GM18870 (cell line): ENCODE measurements at regions not wholly inside any gene's neighbourhood (a gene's known extent, or its start where the extent isn't known, plus 50 kb on each side); places are given as distances from the start of the nearest gene placed in this dataset.
A peak's percentile ranks its signal among the peaks of the same experiment; 100 is the strongest.

Experiments used
- ATAC-seq: cut with Tn5 transposase; IDR thresholded peaks from one replicate; pipeline ENCODE4 v1.9.1; 2021; ENCODE audit warnings: moderate library complexity; ENCODE audit not compliant: unreplicated experiment

DNA sequence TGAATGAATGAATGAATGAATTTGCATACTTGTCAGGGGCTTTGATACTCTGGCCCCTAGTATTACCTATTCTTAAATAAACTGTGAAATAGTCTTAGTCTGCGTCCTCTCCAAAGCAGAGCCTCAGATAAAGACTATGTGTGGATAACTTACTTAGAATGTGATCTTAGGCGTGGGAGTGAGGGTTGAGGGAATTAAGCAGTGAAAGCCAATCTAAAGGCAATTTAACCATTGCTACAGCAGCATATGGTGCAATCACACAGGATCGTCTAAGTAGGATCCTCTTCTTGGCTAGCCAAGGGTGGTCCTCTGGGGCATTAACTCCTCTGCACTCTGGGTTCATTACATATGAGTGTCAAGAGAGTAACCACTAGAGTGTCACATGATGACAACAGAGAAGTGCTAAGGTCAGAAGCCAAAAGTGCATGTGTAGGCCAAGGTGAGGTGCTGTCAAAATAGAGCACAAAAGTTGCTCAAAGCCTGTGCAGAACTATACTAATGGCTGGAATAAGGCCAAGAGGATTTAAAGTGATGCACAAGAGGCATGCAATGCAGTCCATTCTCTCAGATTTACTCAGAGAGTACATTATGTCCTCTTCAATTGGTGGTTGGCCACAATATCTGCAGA, 274.4 kb upstream of the SEMA6A start:
- no peak for ATAC-seq

DNA sequence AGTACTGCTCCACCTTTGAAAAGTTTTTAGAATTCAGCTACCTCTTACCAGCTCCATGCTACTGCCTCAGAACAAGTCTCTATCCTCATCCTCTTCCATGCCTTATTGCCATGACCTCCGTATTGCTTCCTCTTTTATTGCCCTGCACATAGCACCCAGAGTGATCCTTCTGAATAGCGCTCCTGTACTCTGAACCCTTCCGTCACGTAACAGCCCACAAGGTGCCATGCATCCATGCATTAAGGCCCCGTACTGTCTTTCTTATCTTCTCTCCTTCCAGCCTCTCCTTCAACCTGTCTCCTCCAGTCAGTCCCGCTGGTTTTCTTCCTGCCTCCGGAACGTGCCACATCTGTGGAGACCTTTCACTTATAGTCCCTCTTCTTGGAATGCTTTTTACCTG, 273.3 kb upstream of the SEMA6A start:
- no peak for ATAC-seq

DNA sequence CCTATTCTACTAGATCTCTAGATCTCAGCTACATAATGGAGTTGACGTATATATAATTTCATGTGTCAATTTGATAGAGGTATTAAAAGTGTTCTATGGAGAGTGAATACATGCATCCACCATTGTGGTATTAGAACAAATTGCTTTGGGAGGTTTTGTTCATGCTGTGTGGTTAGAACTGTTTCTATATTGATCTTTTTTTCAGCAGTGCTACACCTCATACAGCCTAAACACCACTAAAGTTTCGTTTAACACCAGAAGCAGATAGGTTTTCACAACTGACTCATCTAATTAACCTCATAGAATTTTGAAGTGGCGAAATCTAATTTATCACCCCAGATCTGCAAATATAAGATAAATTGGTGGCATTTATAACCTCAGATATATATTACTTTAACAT, 269.4 kb upstream of the SEMA6A start:
- ATAC-seq, result peak; percentile 48

DNA sequence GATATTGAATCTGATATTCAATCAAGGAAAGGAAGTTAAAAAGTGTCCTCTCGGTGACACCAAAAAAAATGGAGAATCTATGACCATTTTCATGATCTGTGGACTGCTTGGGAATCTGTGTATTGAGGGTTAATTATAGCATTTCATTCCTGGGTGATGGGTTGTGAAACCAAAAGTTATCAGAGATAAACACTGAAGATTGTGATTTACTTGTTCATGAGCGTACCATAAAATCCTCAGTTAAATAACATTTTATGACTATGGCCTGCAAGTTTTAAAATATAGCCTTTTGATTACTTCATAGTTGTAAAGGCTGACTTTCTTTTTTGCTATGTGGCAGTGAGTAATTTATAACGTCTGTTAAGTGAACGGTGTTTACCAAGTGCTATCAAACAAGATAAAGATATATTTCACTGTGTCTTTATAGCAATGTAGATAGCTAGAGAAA, 267.9 kb upstream of the SEMA6A start:
- ATAC-seq, result no peak

DNA sequence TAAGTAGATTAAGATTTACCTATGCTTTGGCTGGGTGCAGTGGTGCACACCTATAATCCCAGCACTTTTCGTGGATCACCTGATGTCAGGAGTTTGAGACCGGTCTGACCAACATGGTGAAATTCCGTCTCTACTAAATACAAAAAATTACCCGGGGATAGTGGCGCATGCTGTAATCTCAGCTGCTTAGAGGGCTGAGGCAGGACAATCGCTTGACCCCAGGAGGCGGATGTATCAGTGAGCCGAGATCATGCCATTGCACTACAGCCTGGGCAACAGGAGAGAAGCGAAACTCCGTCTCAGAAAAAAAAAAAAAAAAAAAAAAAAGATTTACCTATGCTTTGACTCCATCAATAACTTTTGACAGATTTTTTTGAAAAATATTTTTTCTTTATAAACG, 267.1 kb upstream of the SEMA6A start:
- ATAC-seq, result no peak

DNA sequence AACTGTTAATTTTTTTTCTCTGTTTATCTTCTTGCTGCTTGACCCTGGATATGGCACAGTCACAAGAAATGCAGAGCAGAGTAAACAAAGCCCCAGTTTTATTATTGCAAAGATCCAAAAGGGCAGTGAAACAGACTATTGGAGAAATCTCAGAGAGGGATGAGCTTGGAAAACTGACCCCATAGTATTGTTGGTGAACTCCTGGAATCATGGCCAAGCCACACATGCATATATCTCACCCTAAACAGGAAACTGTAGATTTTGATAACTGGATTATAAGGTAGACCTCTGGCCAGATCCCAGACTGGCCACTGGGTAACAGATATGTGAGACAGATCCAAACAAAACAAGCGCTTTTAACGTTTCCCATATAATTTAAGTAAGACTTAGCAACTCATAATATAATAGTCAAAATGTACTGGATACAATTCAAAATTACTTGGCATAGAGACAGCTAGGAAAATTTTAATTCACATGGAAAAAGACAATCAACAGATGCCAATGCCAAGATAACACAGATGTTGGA, 263.5 kb upstream of the SEMA6A start:
- no peak for ATAC-seq

DNA sequence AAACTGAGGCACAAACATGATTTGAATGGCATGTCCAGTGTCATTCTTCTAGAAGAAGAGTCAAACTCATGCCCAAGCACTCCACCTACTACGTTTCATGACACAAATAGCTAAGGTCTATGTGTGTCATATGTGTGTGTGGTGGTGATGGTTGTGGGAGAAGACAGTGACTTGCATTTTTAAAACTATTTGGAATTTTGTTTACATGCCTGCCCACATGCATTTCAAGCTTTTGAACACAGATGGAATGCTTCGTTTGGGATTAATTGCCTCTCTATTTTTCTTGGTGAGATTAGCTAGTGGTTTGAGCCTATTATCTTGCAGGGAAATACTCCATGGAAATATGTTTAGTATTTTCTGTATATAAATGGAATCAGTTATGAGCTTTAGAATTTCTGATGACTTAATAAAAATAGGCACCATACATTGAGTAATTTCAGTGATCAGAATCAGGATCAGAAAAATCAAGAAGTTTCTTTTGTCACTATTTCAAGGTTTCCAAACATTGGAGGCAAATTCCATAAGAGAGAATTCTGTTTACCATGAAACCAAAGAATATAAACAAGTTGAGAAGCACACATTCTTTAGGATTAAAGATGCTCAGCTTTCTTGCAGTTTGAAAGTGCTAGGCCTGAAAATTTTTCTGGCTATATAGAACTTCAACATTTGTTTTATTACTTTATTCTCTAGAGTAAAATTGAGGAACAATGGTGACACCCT, 260.3 kb upstream of the SEMA6A start:
- no peak for ATAC-seq

DNA sequence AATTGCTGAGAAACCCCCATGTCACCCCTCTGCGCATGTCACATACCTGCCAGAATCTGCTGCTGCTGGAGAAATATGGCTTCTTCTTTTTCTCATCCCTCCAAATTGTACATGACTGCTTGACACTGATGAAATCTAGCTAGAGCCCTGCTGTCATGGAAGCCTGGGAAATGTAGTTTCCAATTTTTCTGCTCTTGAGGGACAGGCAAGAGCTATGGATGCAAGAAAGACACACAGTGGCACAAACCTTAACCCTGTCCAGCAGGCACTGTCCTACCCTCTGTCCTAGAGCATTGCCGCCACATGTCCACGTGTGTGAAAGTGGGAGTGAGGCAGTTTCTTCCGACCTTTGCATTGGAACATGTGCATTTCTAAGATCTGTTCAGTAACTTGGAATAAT, 255.5 kb upstream of the SEMA6A start:
- no peak for ATAC-seq

DNA sequence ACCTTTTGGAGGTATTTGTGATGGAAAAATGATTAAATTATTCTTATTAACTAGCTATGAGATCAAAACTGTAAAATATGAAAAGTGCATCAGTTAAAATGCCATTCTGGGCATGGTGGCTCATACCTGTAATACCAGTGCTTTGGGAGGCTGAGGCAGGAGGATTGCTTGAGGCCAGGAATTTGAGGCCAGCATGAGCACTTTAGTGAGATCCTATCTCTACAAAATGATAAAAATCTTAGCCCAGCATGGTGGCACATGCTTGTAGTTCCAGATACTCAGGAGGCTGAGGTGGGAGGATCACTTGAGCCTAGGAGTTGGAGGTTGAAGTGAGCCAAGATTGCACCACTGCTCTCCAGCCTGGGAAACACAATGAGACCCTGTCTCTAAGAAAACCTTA, 252.5 kb upstream of the SEMA6A start:
- ATAC-seq, result no peak

DNA sequence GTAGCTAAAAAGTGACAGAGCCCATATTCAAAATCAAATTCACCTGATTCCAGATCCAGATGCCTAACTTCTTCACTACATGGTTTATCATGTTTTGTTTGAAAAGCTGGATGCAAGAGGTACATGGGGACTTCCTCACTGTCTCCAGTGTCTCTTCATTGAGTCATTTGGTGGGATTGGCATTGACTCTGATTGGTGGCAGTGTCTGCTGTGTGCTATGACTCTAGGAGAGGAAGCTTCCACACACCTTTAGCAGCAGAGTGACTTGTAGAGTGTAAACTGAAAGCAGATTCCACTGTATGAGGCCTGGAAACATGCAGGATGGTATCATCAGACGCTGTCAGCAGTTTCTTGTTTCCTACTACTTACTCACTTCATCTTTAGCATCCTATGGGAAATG, 250.9 kb upstream of the SEMA6A start:
- ATAC-seq, result no peak

DNA sequence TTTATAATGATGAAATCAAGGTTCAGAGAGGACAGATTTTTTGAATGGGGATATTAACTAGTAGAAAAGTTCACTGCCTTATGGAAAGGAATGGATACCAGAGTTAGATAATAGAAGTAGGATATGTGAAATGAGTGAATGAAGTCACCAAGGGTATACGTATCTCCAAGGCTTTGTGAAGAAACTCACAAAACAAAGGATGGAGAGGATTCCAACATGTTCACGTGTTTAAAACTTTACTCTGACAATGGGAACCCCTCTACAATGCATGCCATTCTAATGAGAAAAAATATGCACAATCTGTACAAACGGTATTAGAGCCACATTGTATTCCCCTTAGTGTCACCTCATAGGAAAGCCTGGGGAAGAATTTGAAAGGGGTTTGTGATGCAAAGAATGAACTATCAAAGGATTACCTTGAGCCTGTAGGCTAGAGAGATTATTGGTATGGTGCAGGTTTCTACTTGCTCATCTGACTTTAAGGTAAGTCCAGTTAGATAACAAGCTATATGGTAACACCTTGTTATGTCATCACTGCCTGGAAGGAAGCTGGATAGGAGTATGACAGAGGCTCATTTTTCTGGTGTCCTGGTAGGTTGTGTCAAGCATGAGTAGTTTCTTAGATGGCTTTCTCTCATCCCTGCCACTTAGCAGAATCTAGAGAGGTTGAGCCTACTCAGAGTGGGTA, 250.3 kb upstream of the SEMA6A start:
- no peak for ATAC-seq

DNA sequence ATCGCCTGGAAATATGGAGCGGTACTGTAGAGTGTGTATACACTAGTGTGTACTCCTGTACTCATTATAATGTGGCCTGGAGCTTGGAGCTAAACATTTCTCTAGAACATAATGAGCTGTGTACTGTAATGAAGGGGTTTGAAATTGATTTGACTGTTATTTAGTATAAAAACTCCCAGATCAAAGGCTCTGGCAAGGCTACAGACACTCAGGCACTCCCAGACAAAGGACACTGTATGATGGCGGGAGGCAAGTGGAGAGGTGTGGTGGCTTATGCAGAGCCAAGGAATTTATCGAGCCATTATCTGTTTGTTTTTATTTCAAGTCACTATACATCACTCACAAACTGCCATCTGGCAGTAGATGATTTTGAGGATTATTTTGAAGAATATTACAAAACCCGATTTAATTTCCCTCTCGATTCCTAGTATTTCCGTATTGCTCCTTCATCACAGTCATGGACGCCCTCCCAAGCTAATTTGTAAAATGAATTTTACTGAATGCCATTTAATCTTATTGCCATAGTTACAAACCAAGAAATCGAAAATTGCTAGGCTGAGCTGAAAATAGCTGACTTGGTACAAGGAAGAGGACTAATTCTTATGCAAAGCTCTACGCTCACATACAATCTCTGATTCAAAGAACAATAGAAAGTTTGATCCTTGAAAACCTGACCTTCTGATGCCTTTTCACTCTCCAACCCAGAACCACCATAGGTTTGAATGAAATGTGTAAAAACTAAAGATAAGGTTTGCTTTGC, 240.2 kb upstream of the SEMA6A start:
- ATAC-seq, result no peak

DNA sequence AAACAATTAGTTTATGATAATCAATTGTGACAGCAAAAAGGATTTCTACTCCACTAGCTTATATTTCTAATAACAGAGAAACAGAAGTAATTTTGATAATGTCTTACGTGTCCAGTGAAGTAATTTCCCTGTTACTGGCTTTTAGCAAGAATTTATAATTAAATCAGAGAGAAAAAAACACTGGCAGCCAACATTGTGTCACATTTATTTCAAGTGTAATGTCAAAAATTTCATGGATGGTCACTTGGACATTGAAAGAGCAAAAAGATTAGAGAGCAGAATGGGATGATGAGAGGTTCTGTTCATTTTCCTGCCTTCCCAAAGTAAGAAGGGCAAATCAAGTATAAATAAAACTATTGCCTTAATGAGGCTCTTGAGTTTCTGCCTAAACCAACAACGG, 239.3 kb upstream of the SEMA6A start:
- no peak for ATAC-seq

DNA sequence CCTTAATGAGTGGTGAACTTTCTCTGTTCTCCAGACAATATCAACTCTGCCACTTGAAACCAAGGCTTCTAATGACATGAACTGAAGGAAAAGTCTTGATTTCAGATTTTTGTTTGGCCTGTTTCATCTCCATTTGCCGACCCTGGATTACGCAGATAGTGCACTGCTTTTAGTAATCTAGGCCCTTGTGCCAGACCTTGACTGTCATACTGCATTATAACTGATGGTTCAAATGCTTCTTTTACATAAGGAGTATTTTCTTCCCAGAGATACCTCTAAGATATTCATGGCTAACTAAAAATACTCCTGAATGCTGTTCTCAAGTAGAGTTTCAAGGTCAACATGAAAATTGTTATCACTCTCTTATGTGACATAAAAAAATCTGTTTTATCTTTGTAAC, 238.7 kb upstream of the SEMA6A start:
- no peak for ATAC-seq

DNA sequence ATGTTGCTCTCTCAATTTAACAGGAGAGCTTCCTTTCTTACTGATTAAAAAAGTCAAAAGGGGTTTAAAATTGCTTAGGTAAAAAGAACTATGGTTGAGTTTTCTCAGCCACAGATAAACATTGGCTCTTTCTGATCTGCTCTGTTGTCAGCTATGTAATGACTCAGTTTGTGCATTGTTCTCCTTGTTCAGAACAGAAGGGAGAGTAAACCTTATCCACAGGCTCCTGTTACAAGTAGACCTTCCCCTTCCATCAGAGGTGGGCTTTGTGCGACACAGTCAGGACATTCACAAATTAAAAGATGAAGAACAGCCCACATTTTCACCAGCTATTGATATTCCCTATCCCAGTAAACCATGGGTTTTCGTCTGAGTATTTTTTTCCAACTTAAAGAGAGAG, 236.3 kb upstream of the SEMA6A start:
- ATAC-seq, result no peak

DNA sequence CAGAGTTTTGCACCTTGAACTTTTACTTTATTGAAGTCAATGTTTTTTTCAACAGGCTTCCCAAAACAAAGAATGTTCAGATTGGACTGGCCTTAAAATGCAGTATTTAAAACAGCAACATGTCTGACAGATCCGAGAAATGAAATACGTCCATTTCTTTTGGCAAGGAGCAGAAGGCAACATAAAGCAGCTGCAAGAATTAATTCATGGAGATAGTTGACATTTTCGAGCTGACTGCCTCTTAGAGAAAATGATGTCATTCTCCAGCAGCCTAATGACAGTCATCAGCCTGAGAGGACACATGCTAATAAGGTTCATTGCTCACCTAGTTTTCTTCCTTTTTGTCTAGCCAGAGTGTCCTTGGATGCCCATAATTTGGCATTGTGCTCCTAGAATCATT, 232.2 kb upstream of the SEMA6A start:
- no peak for ATAC-seq

DNA sequence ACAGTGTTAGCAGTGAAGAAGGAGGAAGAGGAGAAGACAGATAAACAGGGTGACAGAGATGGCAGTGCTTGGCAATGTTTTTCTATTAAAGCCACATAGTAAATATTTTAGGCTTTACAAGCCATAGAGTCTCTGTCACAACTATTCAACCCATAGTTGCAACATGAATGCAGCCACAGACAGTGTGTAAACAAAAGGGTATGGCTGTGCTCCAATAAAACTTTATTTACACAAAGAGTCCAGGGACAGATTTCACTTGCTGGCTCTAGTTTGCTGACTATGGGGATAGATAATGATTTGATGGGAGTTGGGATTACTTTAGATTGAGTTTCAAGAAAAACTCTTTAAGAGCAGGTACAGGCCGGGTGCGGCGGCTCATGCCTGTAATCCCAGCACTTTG, 224.8 kb upstream of the SEMA6A start:
- no peak for ATAC-seq

DNA sequence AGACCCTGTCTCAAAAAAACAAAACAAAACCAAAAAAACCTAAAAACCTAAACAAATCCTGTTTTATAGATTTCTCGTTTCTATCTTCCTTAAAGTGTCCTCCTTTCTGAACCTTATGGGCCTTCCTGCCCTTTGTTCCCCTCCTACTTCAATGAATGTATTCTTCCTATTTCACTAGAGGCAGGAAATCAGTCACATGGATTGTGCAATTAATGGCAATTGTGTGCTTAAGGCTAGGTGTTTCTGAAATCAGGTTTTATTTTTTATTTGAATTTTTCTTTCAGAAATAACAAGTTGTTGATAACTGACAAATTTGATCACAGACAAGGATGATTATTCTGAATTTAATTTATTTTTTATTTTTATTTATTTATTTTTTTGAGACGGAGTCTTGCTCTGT, 220.6 kb upstream of the SEMA6A start:
- ATAC-seq, result no peak

DNA sequence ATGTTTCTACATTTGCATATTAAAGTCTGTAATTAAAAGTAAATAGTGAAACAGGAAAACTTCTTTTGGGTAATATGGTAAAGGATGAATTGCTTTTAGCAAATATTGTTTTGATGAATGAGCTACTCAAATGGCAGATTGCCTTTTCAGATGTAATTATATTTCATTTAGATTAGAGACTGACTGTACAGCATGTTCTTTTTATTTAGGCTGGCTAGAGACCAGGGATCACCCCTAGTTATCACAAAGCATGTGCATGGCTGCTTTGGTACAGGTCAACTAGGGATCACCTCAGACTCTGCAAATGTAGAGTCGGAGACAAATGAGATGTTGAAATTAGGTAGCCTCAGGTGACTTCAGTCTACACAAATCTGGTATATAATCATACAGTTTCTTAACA, 214.9 kb upstream of the SEMA6A start:
- ATAC-seq, result no peak

DNA sequence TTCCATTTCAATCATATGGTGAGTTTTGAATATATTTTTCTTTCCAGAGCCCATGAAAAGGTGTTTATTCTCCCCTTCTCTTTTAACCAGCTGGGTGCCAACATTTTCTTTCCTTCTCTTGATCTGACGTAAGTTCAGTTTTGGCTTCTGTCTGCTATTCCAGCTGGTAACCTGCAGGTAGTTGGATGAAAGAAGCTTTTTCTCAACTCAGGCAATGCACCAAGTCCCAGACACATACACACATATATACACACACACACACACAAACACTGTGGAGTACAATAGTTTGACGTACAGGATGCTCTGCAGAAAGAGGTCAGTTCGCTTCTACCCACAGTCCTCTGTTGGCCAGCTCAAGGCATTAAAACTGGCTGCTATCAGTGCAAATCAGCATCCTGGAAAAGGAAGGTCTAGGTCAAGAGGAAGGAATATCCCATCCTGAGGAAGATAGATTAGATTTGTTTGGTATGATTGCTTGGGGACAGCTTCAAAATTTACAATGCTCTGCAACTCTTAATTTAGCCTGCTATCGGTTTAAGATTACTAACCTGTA, 214.3 kb upstream of the SEMA6A start:
- ATAC-seq, result no peak

DNA sequence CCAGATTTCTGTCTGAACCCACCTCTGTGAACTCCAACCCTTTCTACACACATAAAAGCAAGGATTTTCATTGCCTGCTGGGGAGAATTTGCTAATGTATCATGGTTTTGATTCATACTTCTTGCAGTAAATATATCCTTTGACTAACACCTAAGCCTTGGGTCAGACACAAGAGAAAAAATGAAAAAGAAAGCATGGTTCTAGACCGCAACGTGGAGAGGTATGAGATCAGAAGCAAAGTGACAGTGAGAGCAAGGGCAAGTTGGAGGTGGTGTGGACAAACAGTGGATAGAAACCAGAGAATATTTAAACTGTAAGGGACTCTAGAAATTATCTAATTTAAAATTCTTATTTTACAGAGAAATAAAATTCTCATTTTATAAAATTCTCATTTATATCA, 212.9 kb upstream of the SEMA6A start:
- no peak for ATAC-seq
